ENCODE measurements at regions not wholly inside any gene's neighbourhood (a gene's known extent, or its start where the extent isn't known, plus 50 kb on each side); places are given as distances from the start of the nearest gene placed in this dataset.
"Not testable (repeated sequence)": the region's sequence is repeated elsewhere in the genome, so short reads cannot be mapped to it uniquely, and the experiment has no call there.

- no peak for DNase-seq (ENCODE audit: low read depth)
- TF ChIP-seq CTCF (IDR thresholded peaks at IDR 0.05; ENCODE audit: insufficient read depth, low read depth, low read length) = no peak
These were observed 111.5 kb downstream of the MDH1 start for GRCh38 chr2:63700271-63700670.

DNA sequence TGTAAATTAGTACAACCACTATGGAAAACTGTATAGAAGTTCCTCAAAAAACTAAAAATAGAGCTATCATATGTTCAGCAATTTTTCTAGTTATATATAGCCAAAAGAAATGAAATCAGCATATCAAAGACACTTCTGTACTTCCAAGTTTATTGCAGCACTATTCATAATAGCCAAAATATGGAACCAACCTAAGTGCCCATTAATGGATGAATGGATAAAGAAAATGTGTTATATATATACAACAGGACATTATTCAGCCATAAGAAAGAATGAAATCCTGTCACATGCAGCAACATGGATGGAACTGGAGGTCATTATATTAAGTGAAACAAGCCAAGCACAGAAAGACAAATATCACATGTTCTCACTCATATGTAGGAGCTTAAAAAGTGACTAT lies 112.6 kb downstream of the MDH1 start:
- no peak overlapping the region for H3K4me3 ChIP-seq (ENCODE audit: low read depth, low read length)
- TF ChIP-seq CTCF (IDR thresholded peaks at IDR 0.05; ENCODE audit: insufficient read depth, low read depth, low read length) = no peak
- no peak for DNase-seq (ENCODE audit: low read depth)

More at GRCh38 chr2:63700271-63700670, 111.5 kb downstream of the MDH1 start:
- no peak overlapping the region for H3K4me3 ChIP-seq (ENCODE audit: low read depth, low read length)

- not testable (repeated sequence) for H3K4me3 ChIP-seq (ENCODE audit: low read depth, low read length); DNase-seq (ENCODE audit: low read depth)
These were observed 117.3 kb downstream of the MDH1 start for GRCh38 chr2:63706084-63706483.

GRCh38 chr2:63710732-63711131 lies 122.0 kb downstream of the MDH1 start:
- no peak for DNase-seq (ENCODE audit: low read depth)

DNA sequence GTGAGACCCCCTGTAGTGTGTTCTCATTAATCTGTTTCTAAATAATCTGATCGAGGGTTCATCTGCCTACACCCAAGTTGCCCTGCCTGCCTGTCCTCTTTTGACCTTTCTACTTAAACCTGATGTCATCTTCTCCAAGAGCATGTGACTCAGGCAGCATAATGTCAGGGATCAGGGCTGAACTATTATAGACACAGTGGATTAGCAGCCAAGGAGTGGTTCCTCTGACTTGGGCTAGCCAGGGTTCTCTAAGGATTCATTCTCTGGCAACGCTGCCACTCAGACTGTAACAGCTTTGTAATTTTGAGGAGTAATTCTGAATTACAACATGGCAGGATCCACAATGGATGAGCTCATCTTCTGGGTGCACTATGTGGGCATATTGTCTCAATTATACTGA lies 124.0 kb downstream of the MDH1 start:
- no peak for TF ChIP-seq CTCF (IDR thresholded peaks at IDR 0.05; ENCODE audit: insufficient read depth, low read depth, low read length)
- no peak overlapping the region for H3K4me3 ChIP-seq (ENCODE audit: low read depth, low read length)
- no peak for DNase-seq (ENCODE audit: low read depth)

More at GRCh38 chr2:63710732-63711131, 122.0 kb downstream of the MDH1 start:
- no peak overlapping the region for H3K4me3 ChIP-seq (ENCODE audit: low read depth, low read length)
- no peak for TF ChIP-seq CTCF (IDR thresholded peaks at IDR 0.05; ENCODE audit: insufficient read depth, low read depth, low read length)

DNA sequence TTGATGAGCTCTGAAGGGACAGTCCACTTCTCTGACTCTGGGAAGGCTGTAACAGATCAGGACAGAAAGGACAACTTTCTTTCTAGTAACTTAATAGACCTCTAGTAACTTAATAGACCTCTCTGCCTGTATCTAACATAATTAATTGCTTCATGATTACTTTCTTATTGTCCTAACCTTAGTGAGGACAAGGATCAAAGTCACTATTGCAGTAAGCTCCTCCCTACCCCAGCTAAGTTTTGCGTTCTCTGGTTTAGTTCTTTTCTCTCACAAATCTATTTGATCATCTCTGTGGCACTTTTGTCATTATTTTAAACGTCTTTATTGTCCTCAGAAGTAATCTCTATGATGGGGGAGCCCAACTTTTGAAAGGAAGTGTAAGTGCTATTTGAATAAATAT lies 125.5 kb upstream of the UGP2 start:
- TF ChIP-seq CTCF (IDR thresholded peaks at IDR 0.05; ENCODE audit: insufficient read depth, low read depth, low read length) = no peak
- no peak overlapping the region for H3K4me3 ChIP-seq (ENCODE audit: low read depth, low read length)
- no peak for DNase-seq (ENCODE audit: low read depth)

DNA sequence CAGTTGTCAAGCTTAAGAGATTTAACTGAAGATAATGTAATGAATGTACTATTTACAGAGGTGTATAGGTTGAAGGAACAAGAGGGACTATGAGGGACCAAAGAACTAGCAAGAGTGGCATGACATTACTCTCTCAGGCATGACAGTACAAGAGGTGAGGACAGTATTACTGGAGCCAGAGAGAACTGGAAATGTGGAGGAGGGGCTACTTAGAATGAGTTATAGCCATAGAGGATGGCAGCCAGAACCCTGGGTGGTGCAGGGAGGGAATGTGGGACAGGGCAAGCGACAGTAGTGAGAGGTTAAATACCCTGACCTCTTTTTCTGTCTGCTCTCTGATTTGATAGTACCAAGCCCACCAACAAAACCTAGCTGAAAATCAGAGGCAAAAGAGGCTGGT lies 122.6 kb upstream of the UGP2 start:
- H3K4me3 ChIP-seq (ENCODE audit: low read depth, low read length) = no peak overlapping the region
- no peak for DNase-seq (ENCODE audit: low read depth)
- no peak for TF ChIP-seq CTCF (IDR thresholded peaks at IDR 0.05; ENCODE audit: insufficient read depth, low read depth, low read length)
